Body of pancreas (tissue), 4 donors: ENCODE measurements at regions not wholly inside any gene's neighbourhood (a gene's known extent, or its start where the extent isn't known, plus 50 kb on each side); places are given as distances from the start of the nearest gene placed in this dataset.

Experiments used
- ATAC-seq: fragments of 150-250 bp; one replicate; pipeline ENCODE4 v1.9.1; 2016
- DNase-seq, 4 donors: peaks; one replicate each; pipeline ENCODE4 v3.0.0-alpha.2; 2019
- H3K27ac ChIP-seq, 4 donors: fragments of 200-600 bp; sonication (generic); 1 replicate in 3 of 4; 2 replicates in 1 of 4; pipeline versions ENCODE4 v1.5.1 to v1.6.1; 2016 to 2019; ENCODE audit warnings: mild to moderate bottlenecking in 1 of 4, mixed read lengths in 1 of 4, moderate library complexity in 1 of 4
- H3K27me3 ChIP-seq, 2 donors: fragments of 200-600 bp; sonication (generic); one replicate each; pipeline ENCODE4 v1.6.0; 2016; ENCODE audit warnings: mild to moderate bottlenecking in 1 of 2
- H3K36me3 ChIP-seq, 2 donors: fragments of 200-600 bp; sonication (generic); replicated peaks in 1 of 2; 2 replicates each; pipeline ENCODE4 v1.5.1; 2016; ENCODE audit warnings: low read depth in 2 of 2; ENCODE audit not compliant: insufficient read depth in 1 of 2
- H3K4me1 ChIP-seq: fragments of 200-600 bp; sonication (generic); one replicate; pipeline ENCODE4 v1.6.0; 2016
- H3K4me3 ChIP-seq, 2 donors: fragments of 200-600 bp; sonication (generic); 1 replicate in 1 of 2; 2 replicates in 1 of 2; pipeline ENCODE4 v1.5.1; 2016 to 2019
- H3K9me3 ChIP-seq, 3 donors: fragments of 200-600 bp; sonication (generic); 1 replicate in 2 of 3; 2 replicates in 1 of 3; pipeline ENCODE4 v1.5.1; 2016
- CTCF ChIP-seq, 7 experiments: fragments of 450-650 bp in 4 of 7; fragments of 200-600 bp in 3 of 7; sonication (generic) in 3 of 7; IDR thresholded peaks; one replicate each; pipeline ENCODE4 v1.5.1; 2016 to 2019; ENCODE audit warnings: antibody characterized with exemption in 7 of 7
- POLR2A ChIP-seq, 3 donors: fragments of 450-650 bp; IDR thresholded peaks; one replicate each; pipeline ENCODE4 v1.6.1; 2016; ENCODE audit warnings: antibody characterized with exemption in 3 of 3, mild to moderate bottlenecking in 2 of 3
- WGBS, 2 donors: methylation state at CpG; one replicate each; pipeline ENCODE4 v1.1.5; 2017; 5-methylcytosine and 5-hydroxymethylcytosine counted together
- intact Hi-C: fragments of 100-400 bp; cut with DNase I; formaldehyde crosslinking; loops from one replicate; pipeline ENCODE4 v1.15.1; 2023

- no peak for TF ChIP-seq CTCF (IDR thresholded peaks at IDR 0.05)
- TF ChIP-seq POLR2A (IDR thresholded peaks at IDR 0.05): no peak
- Histone ChIP-seq H3K9me3 (no peaks in the 10 kb centered on the region), H3K27me3 (no peaks in the 10 kb centered on the region), H3K27ac (no peak overlapping the region), H3K36me3 (no peaks in the 10 kb centered on the region), H3K4me3 (no peak overlapping the region), H3K4me1 (no peaks in the 10 kb centered on the region)
- no peak for ATAC-seq
- intact Hi-C loops: no loop called here
- no peak for DNase-seq
- 65 to 66% methylated on average over 3 of the region's 3 CpGs for WGBS, 2 donors
These were observed 56.8 kb upstream of the KATNAL1 start for GRCh38 chr13:30364133-30364532.

- intact Hi-C loops: no loop called here
- no peak overlapping the region for H3K27ac ChIP-seq
- H3K36me3 ChIP-seq: no peaks in the 10 kb centered on the region
- H3K4me3 ChIP-seq: no peak overlapping the region
- DNase-seq (no peak), ATAC-seq (no peak)
- no peaks in the 10 kb centered on the region for H3K4me1 ChIP-seq
- H3K27me3 ChIP-seq: no peaks in the 10 kb centered on the region
- 80% methylated on average over 7 of the region's 7 CpGs for WGBS, 2 donors
- TF ChIP-seq POLR2A (IDR thresholded peaks at IDR 0.05) (no peak), CTCF (IDR thresholded peaks at IDR 0.05) (no peak)
- no peaks in the 10 kb centered on the region for H3K9me3 ChIP-seq
These were observed 57.4 kb upstream of the UBE2L5 start for GRCh38 chr13:30364876-30365275.

DNA sequence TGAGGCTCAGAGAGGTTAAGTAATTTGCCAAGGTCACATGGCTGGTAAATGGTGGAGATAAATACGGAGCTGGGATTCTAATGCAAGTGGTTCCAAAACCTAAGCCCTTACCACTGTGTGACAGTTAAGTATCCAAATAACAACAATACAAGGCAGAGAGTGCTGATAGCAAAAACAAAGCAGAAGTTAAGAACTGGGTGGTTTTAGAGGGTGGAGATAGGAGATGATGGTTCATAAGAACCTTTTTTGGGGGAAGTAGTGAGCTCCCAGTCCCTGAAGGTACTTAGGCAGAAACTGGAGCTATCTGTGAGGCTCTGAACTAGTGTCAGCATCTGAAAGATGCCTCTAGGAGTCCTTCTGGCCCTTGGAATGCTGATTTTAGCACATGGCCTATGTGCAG lies 56.2 kb upstream of the UBE2L5 start:
- 50 to 55% methylated on average over 1 of the region's 1 CpG for WGBS, 2 donors
- H3K36me3 ChIP-seq: no peaks in the 10 kb centered on the region
- H3K27ac ChIP-seq: no peak overlapping the region
- no peak overlapping the region for H3K4me3 ChIP-seq
- no peak for DNase-seq
- TF ChIP-seq CTCF (IDR thresholded peaks at IDR 0.05): no peak
- no peak for TF ChIP-seq POLR2A (IDR thresholded peaks at IDR 0.05)
- no peaks in the 10 kb centered on the region for H3K27me3 ChIP-seq
- H3K9me3 ChIP-seq: no peaks in the 10 kb centered on the region
- peaks cover under 1% of the 10 kb centered on the region for H3K4me1 ChIP-seq
- intact Hi-C loops: no loop called here
- ATAC-seq: no peak

- DNase-seq: no peak
- no peak for ATAC-seq
- intact Hi-C loops: no loop called here
- Histone ChIP-seq H3K27me3 (no peaks in the 10 kb centered on the region), H3K9me3 (no peaks in the 10 kb centered on the region), H3K27ac (no peak overlapping the region), H3K4me1 (peaks cover 8% of the 10 kb centered on the region), H3K4me3 (no peak overlapping the region), H3K36me3 (no peaks in the 10 kb centered on the region)
- 92 to 95% methylated on average over 12 of the region's 12 CpGs for whole genome bisulfite sequencing, 2 donors
- TF ChIP-seq POLR2A (IDR thresholded peaks at IDR 0.05): no peak
- no peak for TF ChIP-seq CTCF (IDR thresholded peaks at IDR 0.05)
These were observed 55.0 kb upstream of the UBE2L5 start for GRCh38 chr13:30367296-30367695.

DNA sequence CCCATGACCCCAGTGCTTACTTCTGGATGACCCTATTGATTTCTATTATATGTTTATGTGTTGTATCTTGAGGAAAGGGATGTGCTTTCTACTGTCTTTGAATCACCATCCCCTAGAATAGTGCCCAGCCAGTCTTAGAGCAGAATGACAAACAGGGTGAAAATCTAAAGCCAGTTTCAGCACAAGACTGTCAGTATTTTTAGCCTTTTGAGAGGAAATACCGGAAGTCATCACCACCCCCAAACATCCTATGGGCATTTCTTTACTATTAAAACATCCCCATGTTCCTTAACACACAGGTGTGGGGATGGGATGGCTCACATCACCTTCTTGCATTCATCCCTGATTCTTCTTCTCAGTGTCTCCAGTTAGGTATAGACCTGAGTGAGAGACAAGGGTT lies 52.1 kb upstream of the UBE2L5 start:
- peaks cover 8% of the 10 kb centered on the region for H3K4me1 ChIP-seq
- H3K36me3 ChIP-seq: no peaks in the 10 kb centered on the region
- H3K27me3 ChIP-seq: no peaks in the 10 kb centered on the region
- 77 to 91% methylated on average over 1 of the region's 1 CpG for WGBS, 2 donors
- intact Hi-C loops: no loop called here
- DNase-seq: no peak
- no peaks in the 10 kb centered on the region for H3K9me3 ChIP-seq
- no peak overlapping the region for H3K27ac ChIP-seq
- no peak for ATAC-seq
- H3K4me3 ChIP-seq: no peak overlapping the region
- TF ChIP-seq POLR2A (IDR thresholded peaks at IDR 0.05) (no peak), CTCF (IDR thresholded peaks at IDR 0.05) (no peak)
